IMR-90 (cell line): ENCODE measurements at regions not wholly inside any gene's neighbourhood (a gene's known extent, or its start where the extent isn't known, plus 50 kb on each side); places are given as distances from the start of the nearest gene placed in this dataset.

Experiments used
- ATAC-seq: fragments of 200-7000 bp; cut with Tn5 transposase; 2 replicates; pipeline ENCODE4 v1.9.1; 2020; ENCODE audit warnings: low read depth, mild to moderate bottlenecking, moderate library complexity
- BruUV-seq: library from RNA; stranded (reverse); fragments of 400-500 nt; replicated peaks from 2 replicates; lab custom pipeline; 2021; lab: Mats Ljungman, UMichigan
- CTCF ChIA-PET: fragments of 300-600 bp; formaldehyde crosslinking; extraction: SDS; loops from one replicate; lab custom pipeline; 2021; ENCODE audit warnings: antibody characterized with exemption; lab: Yijun Ruan, JAX
- POLR2A ChIA-PET: fragments of 300-600 bp; sonication (Branson Sonifier 250); formaldehyde crosslinking; loops from one replicate; lab custom pipeline; 2022; ENCODE audit warnings: antibody characterized with exemption; ENCODE audit not compliant: unreplicated experiment; lab: Charles Lee
- DNase-seq: peaks from one replicate; pipeline ENCODE4 v3.0.0; 2013
- H2AFZ ChIP-seq: replicated peaks from 2 replicates; pipeline ENCODE3; 2013; ENCODE audit warnings: low read length, mild to moderate bottlenecking; ENCODE audit not compliant: poor library complexity
- H2AK5ac ChIP-seq: 2 replicates; pipeline ENCODE4 v1.6.1; 2013; ENCODE audit warnings: low read depth, low read length, inconsistent platforms
- H2AK9ac ChIP-seq: replicated peaks from 2 replicates; pipeline ENCODE3; 2013; ENCODE audit warnings: mild to moderate bottlenecking, low read depth, low read length, moderate library complexity; ENCODE audit not compliant: poor library complexity
- H2BK120ac ChIP-seq: 2 replicates; pipeline ENCODE4 v1.6.1; 2013; ENCODE audit warnings: low read depth, low read length, inconsistent platforms
- H2BK15ac ChIP-seq: 3 replicates; pipeline ENCODE4 v1.6.1; 2013; ENCODE audit warnings: low read depth, low read length, inconsistent platforms
- H2BK20ac ChIP-seq: 2 replicates; pipeline ENCODE4 v1.6.1; 2013; ENCODE audit warnings: low read depth, mild to moderate bottlenecking, inconsistent platforms, low read length, moderate library complexity
- H2BK5ac ChIP-seq: 2 replicates; pipeline ENCODE4 v1.6.1; 2013; ENCODE audit warnings: mild to moderate bottlenecking, low read depth, low read length, inconsistent platforms; ENCODE audit not compliant: poor library complexity, severe bottlenecking
- H3K14ac ChIP-seq: replicated peaks from 2 replicates; pipeline ENCODE4 v1.6.1; 2013; ENCODE audit warnings: low read depth, low read length, inconsistent platforms
- H3K18ac ChIP-seq: 2 replicates; pipeline ENCODE4 v1.6.1; 2013; ENCODE audit warnings: low read depth, low read length, control low read depth
- H3K23ac ChIP-seq: 2 replicates; pipeline ENCODE4 v1.6.1; 2013; ENCODE audit warnings: low read depth, low read length, inconsistent platforms
- H3K27ac ChIP-seq: 2 replicates; pipeline ENCODE4 v1.5.1; 2013; ENCODE audit warnings: mild to moderate bottlenecking, control low read depth, low read length; ENCODE audit not compliant: insufficient read depth
- H3K27me3 ChIP-seq: 2 replicates; pipeline ENCODE4 v1.6.1; 2013; ENCODE audit warnings: low read length; ENCODE audit not compliant: control insufficient read depth, insufficient read depth
- H3K36me3 ChIP-seq: 2 replicates; pipeline ENCODE4 v1.6.1; 2013; ENCODE audit warnings: low read length, mixed read lengths; ENCODE audit not compliant: control insufficient read depth, insufficient read depth
- H3K4ac ChIP-seq: 2 replicates; pipeline ENCODE4 v1.6.1; 2013; ENCODE audit warnings: low read depth, low read length, inconsistent platforms
- H3K4me1 ChIP-seq: 2 replicates; pipeline ENCODE4 v1.6.1; 2013; ENCODE audit warnings: low read length, mixed read lengths; ENCODE audit not compliant: control insufficient read depth, insufficient read depth
- H3K4me2 ChIP-seq: 2 replicates; pipeline ENCODE4 v1.6.1; 2013; ENCODE audit warnings: low read depth, mild to moderate bottlenecking, control low read depth, low read length, moderate library complexity
- H3K4me3 ChIP-seq: 2 replicates; pipeline ENCODE4 v1.5.1; 2013; ENCODE audit warnings: low read depth, mild to moderate bottlenecking, control low read depth, low read length, moderate library complexity; ENCODE audit not compliant: insufficient read depth
- H3K56ac ChIP-seq: 2 replicates; pipeline ENCODE4 v1.6.1; 2013; ENCODE audit warnings: low read length, inconsistent platforms; ENCODE audit not compliant: insufficient read depth; ENCODE audit errors: extremely low read depth
- H3K79me1 ChIP-seq, 2 experiments: 2 replicates each; pipeline ENCODE4 v1.6.1; 2013; ENCODE audit warnings: low read length in 2 of 2, inconsistent platforms in 1 of 2, low read depth in 1 of 2
- H3K9ac ChIP-seq: 2 replicates; pipeline ENCODE4 v1.6.1; 2013; ENCODE audit warnings: low read depth, low read length, control low read depth
- H3K9me1 ChIP-seq: 2 replicates; pipeline ENCODE4 v1.6.1; 2013; ENCODE audit warnings: low read length, inconsistent platforms; ENCODE audit not compliant: insufficient read depth
- H3K9me3 ChIP-seq: 2 replicates; pipeline ENCODE4 v1.6.1; 2013; ENCODE audit warnings: low read length; ENCODE audit not compliant: control insufficient read depth, insufficient read depth
- H4K20me1 ChIP-seq: 2 replicates; pipeline ENCODE4 v1.6.1; 2013; ENCODE audit warnings: low read length, inconsistent platforms; ENCODE audit not compliant: insufficient read depth
- H4K5ac ChIP-seq: 2 replicates; pipeline ENCODE4 v1.6.1; 2013; ENCODE audit warnings: mild to moderate bottlenecking, low read depth, low read length, control low read depth
- H4K8ac ChIP-seq, 2 experiments: 2 replicates each; pipeline ENCODE4 v1.6.1; 2013; ENCODE audit warnings: low read depth in 2 of 2, low read length in 2 of 2, control low read depth in 1 of 2, inconsistent platforms in 1 of 2
- H4K91ac ChIP-seq: 2 replicates; pipeline ENCODE4 v1.6.1; 2013; ENCODE audit warnings: low read depth, low read length, inconsistent platforms; ENCODE audit not compliant: insufficient read depth
- CEBPB ChIP-seq: IDR thresholded peaks from 2 replicates; pipeline ENCODE4 v1.6.1; 2012; ENCODE audit warnings: low read depth, low read length, improper control_type of control experiment
- CHD1 ChIP-seq: IDR thresholded peaks from 2 replicates; pipeline ENCODE4 v1.6.1; 2012; ENCODE audit warnings: low read depth, low read length, improper control_type of control experiment
- FOS ChIP-seq: fragments of 150-350 bp; IDR thresholded peaks from 2 replicates; pipeline ENCODE4 v1.6.1; 2016; ENCODE audit warnings: low read depth, low read length
- MAFK ChIP-seq: IDR thresholded peaks from 2 replicates; pipeline ENCODE4 v1.6.1; 2012; ENCODE audit warnings: low read depth, low read length, improper control_type of control experiment
- MAZ ChIP-seq: IDR thresholded peaks from 2 replicates; pipeline ENCODE4 v1.6.1; 2012; ENCODE audit warnings: low read depth, mild to moderate bottlenecking, low read length, improper control_type of control experiment, moderate library complexity, borderline replicate concordance
- MXI1 ChIP-seq: IDR thresholded peaks from 2 replicates; pipeline ENCODE4 v1.6.1; 2012; ENCODE audit warnings: low read depth, mild to moderate bottlenecking, low read length, moderate library complexity, borderline replicate concordance
- POLR2A ChIP-seq: IDR thresholded peaks from 2 replicates; pipeline ENCODE4 v1.6.1; 2012; ENCODE audit warnings: mild to moderate bottlenecking, low read depth, low read length
- RAD21 ChIP-seq: IDR thresholded peaks from 2 replicates; pipeline ENCODE4 v1.6.1; 2012; ENCODE audit warnings: low read length, improper control_type of control experiment
- RCOR1 ChIP-seq: IDR thresholded peaks from 2 replicates; pipeline ENCODE4 v1.6.1; 2012; ENCODE audit warnings: mild to moderate bottlenecking, low read length, improper control_type of control experiment; ENCODE audit not compliant: insufficient replicate concordance
- USF2 ChIP-seq: fragments of 150-350 bp; IDR thresholded peaks from 2 replicates; pipeline ENCODE4 v1.6.1; 2017; ENCODE audit warnings: mild to moderate bottlenecking, antibody characterized with exemption, low read length, low read depth
- dilution Hi-C: fragments of 300-500 bp; cut with HindIII; formaldehyde crosslinking; loops from one replicate; pipeline ENCODE4 v1.14.3; 2018; ENCODE audit warnings: low sequenced_read_pairs; ENCODE audit not compliant: unreplicated experiment
- in situ Hi-C: fragments of 300-500 bp; cut with MboI; formaldehyde crosslinking; loops from 3 replicates; pipeline ENCODE4 v1.14.3; 2019; ENCODE audit warnings: low sequenced_read_pairs, inconsistent platforms, mixed read lengths
- intact Hi-C: fragments of 100-400 bp; cut with micrococcal nuclease; formaldehyde crosslinking; loops from 2 replicates; pipeline ENCODE4 v1.10.0; 2022
- TF ChIP-seq, protein P1 (sequence below): conservative IDR thresholded peaks from 2 replicates; pipeline ENCODE4 v1.5.1; 2012; ENCODE audit warnings: mild to moderate bottlenecking, low read depth, low read length, improper control_type of control experiment
- TF ChIP-seq, protein P2 (sequence below): fragments of 150-350 bp; IDR thresholded peaks from 2 replicates; pipeline ENCODE4 v1.6.1; 2016; ENCODE audit warnings: low read depth, mild to moderate bottlenecking, low read length, moderate library complexity, borderline replicate concordance

GRCh38 chr18:70598406-70598805, 309.6 kb downstream of the SOCS6 start:
- Histone ChIP-seq H4K20me1 (no peaks in the 10 kb centered on the region), H2BK5ac (no peak overlapping the region), H3K4me1 (no peaks in the 10 kb centered on the region), H4K5ac (no peak overlapping the region), H3K27me3 (no peaks in the 10 kb centered on the region), H3K4me2 (no peak overlapping the region), H4K8ac (no peak overlapping the region), H2AK5ac (no peak overlapping the region), H3K9ac (no peak overlapping the region), H3K56ac (no peak overlapping the region), H3K36me3 (no peaks in the 10 kb centered on the region), H3K79me1 (no peaks in the 10 kb centered on the region), H2BK120ac (no peak overlapping the region), H3K27ac (no peak overlapping the region), H2BK15ac (no peak overlapping the region), H3K23ac (no peak overlapping the region), H2BK20ac (no peak overlapping the region), H2AFZ (no peak overlapping the region), H4K91ac (no peak overlapping the region), H3K4me3 (no peak overlapping the region), H3K9me3 (no peaks in the 10 kb centered on the region), H3K18ac (no peak overlapping the region), H3K14ac (no peak overlapping the region), H3K9me1 (no peaks in the 10 kb centered on the region), H3K4ac (no peak overlapping the region), H2AK9ac (no peak overlapping the region)
- ATAC-seq (no peak), DNase-seq (no peak)
- ChIA-PET POLR2A (no interaction called here), CTCF (no interaction called here)
- dilution Hi-C loops, result no loop called here
- in situ Hi-C loops, result no loop called here
- no TSS peak for BruUV-seq
- intact Hi-C loops, result no loop called here
- TF ChIP-seq, protein P1, sequence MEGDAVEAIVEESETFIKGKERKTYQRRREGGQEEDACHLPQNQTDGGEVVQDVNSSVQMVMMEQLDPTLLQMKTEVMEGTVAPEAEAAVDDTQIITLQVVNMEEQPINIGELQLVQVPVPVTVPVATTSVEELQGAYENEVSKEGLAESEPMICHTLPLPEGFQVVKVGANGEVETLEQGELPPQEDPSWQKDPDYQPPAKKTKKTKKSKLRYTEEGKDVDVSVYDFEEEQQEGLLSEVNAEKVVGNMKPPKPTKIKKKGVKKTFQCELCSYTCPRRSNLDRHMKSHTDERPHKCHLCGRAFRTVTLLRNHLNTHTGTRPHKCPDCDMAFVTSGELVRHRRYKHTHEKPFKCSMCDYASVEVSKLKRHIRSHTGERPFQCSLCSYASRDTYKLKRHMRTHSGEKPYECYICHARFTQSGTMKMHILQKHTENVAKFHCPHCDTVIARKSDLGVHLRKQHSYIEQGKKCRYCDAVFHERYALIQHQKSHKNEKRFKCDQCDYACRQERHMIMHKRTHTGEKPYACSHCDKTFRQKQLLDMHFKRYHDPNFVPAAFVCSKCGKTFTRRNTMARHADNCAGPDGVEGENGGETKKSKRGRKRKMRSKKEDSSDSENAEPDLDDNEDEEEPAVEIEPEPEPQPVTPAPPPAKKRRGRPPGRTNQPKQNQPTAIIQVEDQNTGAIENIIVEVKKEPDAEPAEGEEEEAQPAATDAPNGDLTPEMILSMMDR, result no peak
- no peak for TF ChIP-seq MAFK
- TF ChIP-seq, protein P2, sequence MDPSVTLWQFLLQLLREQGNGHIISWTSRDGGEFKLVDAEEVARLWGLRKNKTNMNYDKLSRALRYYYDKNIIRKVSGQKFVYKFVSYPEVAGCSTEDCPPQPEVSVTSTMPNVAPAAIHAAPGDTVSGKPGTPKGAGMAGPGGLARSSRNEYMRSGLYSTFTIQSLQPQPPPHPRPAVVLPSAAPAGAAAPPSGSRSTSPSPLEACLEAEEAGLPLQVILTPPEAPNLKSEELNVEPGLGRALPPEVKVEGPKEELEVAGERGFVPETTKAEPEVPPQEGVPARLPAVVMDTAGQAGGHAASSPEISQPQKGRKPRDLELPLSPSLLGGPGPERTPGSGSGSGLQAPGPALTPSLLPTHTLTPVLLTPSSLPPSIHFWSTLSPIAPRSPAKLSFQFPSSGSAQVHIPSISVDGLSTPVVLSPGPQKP, result no peak
- no peak for TF ChIP-seq MXI1
- TF ChIP-seq USF2, result no peak
- no peak for TF ChIP-seq RAD21
- no peak for TF ChIP-seq MAZ
- no peak for TF ChIP-seq CHD1
- TF ChIP-seq CEBPB, result no peak
- TF ChIP-seq RCOR1, result no peak
- no peak for TF ChIP-seq FOS
- TF ChIP-seq POLR2A, result no peak
